GM23338 (cell line): ENCODE measurements at regions not wholly inside any gene's neighbourhood (a gene's known extent, or its start where the extent isn't known, plus 50 kb on each side); places are given as distances from the start of the nearest gene placed in this dataset.

ENCODE experiments used
- ATAC-seq: fragments of 200-7000 bp; cut with Tn5 transposase; 3 replicates; pipeline ENCODE4 v1.9.1; 2020
- DNase-seq: peaks from one replicate; pipeline ENCODE4 v3.0.0-alpha.2; 2015; ENCODE audit warnings: low spot score
- H2AFZ ChIP-seq: fragments of 200-600 bp; sonication (generic); 2 replicates; pipeline ENCODE4 v1.8.0; 2016; ENCODE audit warnings: antibody characterized with exemption, mild to moderate bottlenecking, moderate library complexity
- H3F3A ChIP-seq: fragments of 200-600 bp; sonication (generic); replicated peaks from 2 replicates; pipeline ENCODE4 v1.8.0; 2017; ENCODE audit warnings: antibody characterized with exemption, mixed run types, low read depth
- H3K27ac ChIP-seq: fragments of 200-600 bp; sonication (generic); 2 replicates; pipeline ENCODE4 v1.6.1; 2016; ENCODE audit warnings: low read depth
- H3K27me3 ChIP-seq: fragments of 200-600 bp; sonication (generic); 2 replicates; pipeline ENCODE4 v1.8.0; 2016; ENCODE audit warnings: mild to moderate bottlenecking, mixed run types, moderate library complexity; ENCODE audit not compliant: insufficient read depth
- H3K36me3 ChIP-seq: fragments of 200-600 bp; sonication (generic); 2 replicates; pipeline ENCODE4 v1.8.0; 2016; ENCODE audit warnings: mild to moderate bottlenecking; ENCODE audit not compliant: insufficient read depth
- H3K4me1 ChIP-seq: fragments of 200-600 bp; sonication (generic); 2 replicates; pipeline ENCODE4 v1.8.0; 2016; ENCODE audit warnings: mild to moderate bottlenecking, moderate library complexity; ENCODE audit not compliant: insufficient read depth
- H3K4me2 ChIP-seq: fragments of 200-600 bp; sonication (generic); 2 replicates; pipeline ENCODE4 v1.7.1; 2017; ENCODE audit warnings: mixed run types
- H3K4me3 ChIP-seq: fragments of 200-600 bp; sonication (generic); 2 replicates; pipeline ENCODE4 v1.6.1; 2016; ENCODE audit warnings: mixed run types
- H3K79me2 ChIP-seq: fragments of 200-600 bp; sonication (generic); replicated peaks from 2 replicates; pipeline ENCODE4 v1.8.0; 2017; ENCODE audit warnings: mild to moderate bottlenecking; ENCODE audit not compliant: insufficient read depth
- H3K9me2 ChIP-seq: fragments of 200-600 bp; sonication (generic); 2 replicates; pipeline ENCODE4 v1.8.0; 2017; ENCODE audit not compliant: insufficient read depth
- H4K20me1 ChIP-seq: fragments of 200-600 bp; sonication (generic); replicated peaks from 2 replicates; pipeline ENCODE4 v1.8.0; 2017; ENCODE audit warnings: mild to moderate bottlenecking; ENCODE audit not compliant: insufficient read depth
- H3K27ac Mint-ChIP-seq: 2 replicates; pipeline ENCODE4 v1.8.0; 2020; ENCODE audit warnings: inconsistent platforms, mild to moderate bottlenecking, moderate library complexity, mixed read lengths
- H3K27me3 Mint-ChIP-seq: 3 replicates; pipeline ENCODE4 v1.8.0; 2022; ENCODE audit warnings: low read depth, mild to moderate bottlenecking, moderate library complexity, mixed read lengths, inconsistent platforms; ENCODE audit not compliant: insufficient read depth, poor library complexity
- H3K36me3 Mint-ChIP-seq: 3 replicates; pipeline ENCODE4 v1.8.0; 2021; ENCODE audit warnings: low read depth, mild to moderate bottlenecking, inconsistent platforms, moderate library complexity, mixed read lengths
- H3K4me1 Mint-ChIP-seq: 3 replicates; pipeline ENCODE4 v1.8.0; 2020; ENCODE audit warnings: mild to moderate bottlenecking, inconsistent platforms, mixed read lengths
- H3K4me3 Mint-ChIP-seq: 3 replicates; pipeline ENCODE4 v1.8.0; 2021; ENCODE audit warnings: moderate library complexity, mild to moderate bottlenecking, inconsistent platforms, mixed read lengths
- H3K9me3 Mint-ChIP-seq: 3 replicates; pipeline ENCODE4 v1.8.0; 2020; ENCODE audit warnings: moderate library complexity, mild to moderate bottlenecking, inconsistent platforms, mixed read lengths
- EZH2phosphoT487 ChIP-seq: fragments of 200-600 bp; sonication (generic); IDR thresholded peaks from one replicate; pipeline ENCODE4 v1.8.1; 2018; ENCODE audit warnings: antibody characterized with exemption; ENCODE audit not compliant: unreplicated experiment
- JUNB ChIP-seq: IDR thresholded peaks from one replicate; pipeline ENCODE4 v1.6.1; 2016; ENCODE audit warnings: antibody characterized with exemption; ENCODE audit not compliant: unreplicated experiment
- REST ChIP-seq: IDR thresholded peaks from one replicate; pipeline ENCODE4 v1.6.1; 2018; ENCODE audit warnings: antibody characterized with exemption; ENCODE audit not compliant: unreplicated experiment
- STAT1 ChIP-seq: IDR thresholded peaks from one replicate; pipeline ENCODE4 v1.6.1; 2016; ENCODE audit warnings: antibody characterized with exemption; ENCODE audit not compliant: unreplicated experiment
- ZNF114 ChIP-seq: fragments of 250-450 bp; sonication (Bioruptor Pico); IDR thresholded peaks from 2 replicates; pipeline ENCODE4 v1.5.0; 2020; ENCODE audit warnings: mild to moderate bottlenecking, moderate library complexity
- ZNF331 ChIP-seq: fragments of 250-450 bp; sonication (Bioruptor Pico); IDR thresholded peaks from 2 replicates; pipeline ENCODE4 v1.5.0; 2020; ENCODE audit warnings: low read depth, mild to moderate bottlenecking, moderate library complexity
- TF ChIP-seq, protein P1 (sequence below): IDR thresholded peaks from 2 replicates; pipeline ENCODE4 v1.6.1; 2016; ENCODE audit warnings: antibody characterized with exemption
- TF ChIP-seq, protein P2 (sequence below): fragments of 250-450 bp; sonication (Bioruptor Pico); IDR thresholded peaks from 2 replicates; pipeline ENCODE4 v1.5.0; 2020; ENCODE audit warnings: mild to moderate bottlenecking, moderate library complexity

GRCh38 chr5:125202871-125203438, 456.5 kb upstream of the ZNF608 start (continued):
- TF ChIP-seq JUNB: no peak
- TF ChIP-seq REST: no peak
- TF ChIP-seq STAT1: no peak
- TF ChIP-seq ZNF331 (CRISPR knock-in tag): no peak
- no peak for TF ChIP-seq ZNF114 (CRISPR knock-in tag)
- TF ChIP-seq, protein P1, sequence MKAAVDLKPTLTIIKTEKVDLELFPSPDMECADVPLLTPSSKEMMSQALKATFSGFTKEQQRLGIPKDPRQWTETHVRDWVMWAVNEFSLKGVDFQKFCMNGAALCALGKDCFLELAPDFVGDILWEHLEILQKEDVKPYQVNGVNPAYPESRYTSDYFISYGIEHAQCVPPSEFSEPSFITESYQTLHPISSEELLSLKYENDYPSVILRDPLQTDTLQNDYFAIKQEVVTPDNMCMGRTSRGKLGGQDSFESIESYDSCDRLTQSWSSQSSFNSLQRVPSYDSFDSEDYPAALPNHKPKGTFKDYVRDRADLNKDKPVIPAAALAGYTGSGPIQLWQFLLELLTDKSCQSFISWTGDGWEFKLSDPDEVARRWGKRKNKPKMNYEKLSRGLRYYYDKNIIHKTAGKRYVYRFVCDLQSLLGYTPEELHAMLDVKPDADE: no peak

DNA sequence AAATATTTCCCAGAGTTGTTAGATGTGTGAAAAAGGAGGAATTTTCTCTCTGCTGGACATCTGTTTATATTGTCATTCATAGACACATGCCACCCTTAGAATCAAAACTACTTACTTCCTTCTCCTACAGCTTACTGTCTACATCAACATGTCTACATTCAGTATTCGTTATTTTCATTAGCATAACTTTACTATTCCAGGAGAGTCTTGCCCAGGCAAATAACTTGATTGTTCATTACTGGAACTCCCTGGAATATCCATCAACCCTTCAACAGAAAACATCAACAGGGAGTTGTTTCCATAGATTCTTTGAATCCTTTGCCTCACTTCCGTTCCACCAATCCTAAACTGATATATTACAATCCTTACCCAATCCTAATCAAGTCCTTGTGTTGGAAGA, 457.5 kb upstream of the ZNF608 start:
- Histone ChIP-seq H3K27me3 (no peaks in the 10 kb centered on the region), H3K4me3 (no peak overlapping the region), H3K79me2 (no peaks in the 10 kb centered on the region), H3K27ac (no peak overlapping the region), H3K4me1 (peaks cover 33% of the 10 kb centered on the region), H3K36me3 (no peaks in the 10 kb centered on the region; the same call in 1 of the 2 replicates), H4K20me1 (no peaks in the 10 kb centered on the region), H3K4me2 (no peak overlapping the region), H3F3A (no peaks in the 10 kb centered on the region), H3K9me2 (peaks cover 18% of the 10 kb centered on the region; the same call in 1 of the 2 replicates), H2AFZ (no peak overlapping the region)
- Mint-ChIP-seq H3K36me3 (peaks cover 10% of the 10 kb centered on the region), H3K4me3 (no peak overlapping the region), H3K27ac (no peak overlapping the region), H3K9me3 (no peaks in the 10 kb centered on the region), H3K4me1 (peaks cover 49% of the 10 kb centered on the region), H3K27me3 (peaks cover 2% of the 10 kb centered on the region)
- TF ChIP-seq EZH2phosphoT487 (no peak), STAT1 (no peak)
- TF ChIP-seq, protein P2, sequence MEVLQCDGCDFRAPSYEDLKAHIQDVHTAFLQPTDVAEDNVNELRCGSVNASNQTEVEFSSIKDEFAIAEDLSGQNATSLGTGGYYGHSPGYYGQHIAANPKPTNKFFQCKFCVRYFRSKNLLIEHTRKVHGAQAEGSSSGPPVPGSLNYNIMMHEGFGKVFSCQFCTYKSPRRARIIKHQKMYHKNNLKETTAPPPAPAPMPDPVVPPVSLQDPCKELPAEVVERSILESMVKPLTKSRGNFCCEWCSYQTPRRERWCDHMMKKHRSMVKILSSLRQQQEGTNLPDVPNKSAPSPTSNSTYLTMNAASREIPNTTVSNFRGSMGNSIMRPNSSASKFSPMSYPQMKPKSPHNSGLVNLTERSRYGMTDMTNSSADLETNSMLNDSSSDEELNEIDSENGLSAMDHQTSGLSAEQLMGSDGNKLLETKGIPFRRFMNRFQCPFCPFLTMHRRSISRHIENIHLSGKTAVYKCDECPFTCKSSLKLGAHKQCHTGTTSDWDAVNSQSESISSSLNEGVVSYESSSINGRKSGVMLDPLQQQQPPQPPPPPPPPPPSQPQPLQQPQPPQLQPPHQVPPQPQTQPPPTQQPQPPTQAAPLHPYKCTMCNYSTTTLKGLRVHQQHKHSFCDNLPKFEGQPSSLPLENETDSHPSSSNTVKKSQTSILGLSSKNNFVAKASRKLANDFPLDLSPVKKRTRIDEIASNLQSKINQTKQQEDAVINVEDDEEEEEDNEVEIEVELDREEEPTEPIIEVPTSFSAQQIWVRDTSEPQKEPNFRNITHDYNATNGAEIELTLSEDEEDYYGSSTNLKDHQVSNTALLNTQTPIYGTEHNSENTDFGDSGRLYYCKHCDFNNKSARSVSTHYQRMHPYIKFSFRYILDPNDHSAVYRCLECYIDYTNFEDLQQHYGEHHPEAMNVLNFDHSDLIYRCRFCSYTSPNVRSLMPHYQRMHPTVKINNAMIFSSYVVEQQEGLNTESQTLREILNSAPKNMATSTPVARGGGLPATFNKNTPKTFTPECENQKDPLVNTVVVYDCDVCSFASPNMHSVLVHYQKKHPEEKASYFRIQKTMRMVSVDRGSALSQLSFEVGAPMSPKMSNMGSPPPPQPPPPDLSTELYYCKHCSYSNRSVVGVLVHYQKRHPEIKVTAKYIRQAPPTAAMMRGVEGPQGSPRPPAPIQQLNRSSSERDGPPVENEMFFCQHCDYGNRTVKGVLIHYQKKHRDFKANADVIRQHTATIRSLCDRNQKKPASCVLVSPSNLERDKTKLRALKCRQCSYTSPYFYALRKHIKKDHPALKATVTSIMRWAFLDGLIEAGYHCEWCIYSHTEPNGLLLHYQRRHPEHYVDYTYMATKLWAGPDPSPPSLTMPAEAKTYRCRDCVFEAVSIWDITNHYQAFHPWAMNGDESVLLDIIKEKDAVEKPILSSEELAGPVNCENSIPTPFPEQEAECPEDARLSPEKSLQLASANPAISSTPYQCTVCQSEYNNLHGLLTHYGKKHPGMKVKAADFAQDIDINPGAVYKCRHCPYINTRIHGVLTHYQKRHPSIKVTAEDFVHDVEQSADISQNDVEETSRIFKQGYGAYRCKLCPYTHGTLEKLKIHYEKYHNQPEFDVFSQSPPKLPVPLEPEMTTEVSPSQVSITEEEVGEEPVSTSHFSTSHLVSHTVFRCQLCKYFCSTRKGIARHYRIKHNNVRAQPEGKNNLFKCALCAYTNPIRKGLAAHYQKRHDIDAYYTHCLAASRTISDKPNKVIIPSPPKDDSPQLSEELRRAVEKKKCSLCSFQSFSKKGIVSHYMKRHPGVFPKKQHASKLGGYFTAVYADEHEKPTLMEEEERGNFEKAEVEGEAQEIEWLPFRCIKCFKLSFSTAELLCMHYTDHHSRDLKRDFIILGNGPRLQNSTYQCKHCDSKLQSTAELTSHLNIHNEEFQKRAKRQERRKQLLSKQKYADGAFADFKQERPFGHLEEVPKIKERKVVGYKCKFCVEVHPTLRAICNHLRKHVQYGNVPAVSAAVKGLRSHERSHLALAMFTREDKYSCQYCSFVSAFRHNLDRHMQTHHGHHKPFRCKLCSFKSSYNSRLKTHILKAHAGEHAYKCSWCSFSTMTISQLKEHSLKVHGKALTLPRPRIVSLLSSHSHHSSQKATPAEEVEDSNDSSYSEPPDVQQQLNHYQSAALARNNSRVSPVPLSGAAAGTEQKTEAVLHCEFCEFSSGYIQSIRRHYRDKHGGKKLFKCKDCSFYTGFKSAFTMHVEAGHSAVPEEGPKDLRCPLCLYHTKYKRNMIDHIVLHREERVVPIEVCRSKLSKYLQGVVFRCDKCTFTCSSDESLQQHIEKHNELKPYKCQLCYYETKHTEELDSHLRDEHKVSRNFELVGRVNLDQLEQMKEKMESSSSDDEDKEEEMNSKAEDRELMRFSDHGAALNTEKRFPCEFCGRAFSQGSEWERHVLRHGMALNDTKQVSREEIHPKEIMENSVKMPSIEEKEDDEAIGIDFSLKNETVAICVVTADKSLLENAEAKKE (CRISPR knock-in tag): no peak
- ATAC-seq (no peak), DNase-seq (no peak)
